Stimulated activated effector memory CD8-positive, alpha-beta T cell treated with anti-CD3 and anti-CD28 coated beads, Interleukin-12 subunit alpha, Interleukin-12 subunit beta, amount 100 ng/mL, for 72 hours (primary cell): ENCODE measurements at regions not wholly inside any gene's neighbourhood (a gene's known extent, or its start where the extent isn't known, plus 50 kb on each side); places are given as distances from the start of the nearest gene placed in this dataset.

Experiments
- ATAC-seq: fragments of 150-1000 bp; cut with Tn5 transposase; 2 replicates; pipeline ENCODE4 v1.10.0; 2021
- DNase-seq, 2 donors: peaks; one replicate each; pipeline ENCODE4 v3.0.0; 2021 to 2022; ENCODE audit warnings: low spot score in 2 of 2
- H3K27ac Mint-ChIP-seq: one replicate; pipeline ENCODE4 v1.8.0; 2022; ENCODE audit warnings: mild to moderate bottlenecking, mixed read lengths
- H3K36me3 Mint-ChIP-seq: one replicate; pipeline ENCODE4 v1.8.0; 2022; ENCODE audit warnings: mild to moderate bottlenecking, mixed read lengths
- H3K4me1 Mint-ChIP-seq: one replicate; pipeline ENCODE4 v1.8.0; 2022; ENCODE audit warnings: mixed read lengths
- H3K4me3 Mint-ChIP-seq: one replicate; pipeline ENCODE4 v1.8.0; 2022; ENCODE audit warnings: mild to moderate bottlenecking, mixed read lengths
- H3K9me3 Mint-ChIP-seq: one replicate; pipeline ENCODE4 v1.8.0; 2022; ENCODE audit warnings: mixed read lengths

DNA sequence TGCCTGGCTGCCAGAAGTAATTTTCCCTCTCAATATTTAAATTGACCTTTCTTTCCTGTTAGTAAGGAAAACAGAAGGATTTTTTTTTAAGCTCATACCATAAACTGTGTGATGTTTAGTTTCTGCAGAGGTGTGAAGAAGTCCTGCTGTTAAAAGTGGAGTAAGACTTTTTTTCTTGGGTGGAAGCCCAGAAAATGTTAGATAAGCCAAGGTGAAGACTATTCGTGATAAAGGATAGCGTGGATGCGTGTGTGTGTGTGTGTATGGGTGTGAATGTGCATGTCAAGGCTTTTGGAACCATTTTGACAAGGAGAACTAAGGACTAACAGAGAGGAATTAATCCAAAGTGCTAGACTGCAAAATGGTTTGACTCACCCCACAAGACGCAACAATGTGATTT is 152.9 kb upstream of the SEL1L start:
- Mint-ChIP-seq H3K36me3 (no peaks in the 10 kb centered on the region), H3K9me3 (no peaks in the 10 kb centered on the region), H3K4me3 (no peak overlapping the region), H3K4me1 (no peaks in the 10 kb centered on the region), H3K27ac (no peak overlapping the region)
- ATAC-seq, result no peak
- no peak for DNase-seq

GRCh38 chr14:81691931-81692330 is 158.3 kb upstream of the SEL1L start:
- DNase-seq (no peak), ATAC-seq (no peak)
- Mint-ChIP-seq H3K36me3 (no peaks in the 10 kb centered on the region), H3K4me3 (no peak overlapping the region), H3K4me1 (no peaks in the 10 kb centered on the region), H3K27ac (no peak overlapping the region), H3K9me3 (no peaks in the 10 kb centered on the region)

DNA sequence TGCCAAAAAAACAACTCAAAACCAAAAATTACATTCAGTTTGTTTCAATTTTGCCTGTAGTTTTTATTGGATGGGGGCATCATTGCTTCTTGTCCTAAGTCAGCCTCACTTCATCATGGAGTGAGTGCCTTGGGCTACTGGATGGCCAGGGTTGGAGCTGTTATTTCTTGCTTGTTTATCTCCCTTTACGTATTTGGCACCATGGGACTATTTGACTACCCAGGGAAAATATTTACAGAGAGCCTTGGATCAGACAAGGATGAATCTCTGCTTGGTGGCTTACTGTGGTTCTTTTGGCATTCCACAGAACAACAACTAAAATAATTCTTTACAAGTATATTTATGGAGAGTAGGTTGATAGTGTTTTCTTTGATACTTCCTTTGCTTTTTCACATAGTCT is 160.8 kb upstream of the SEL1L start:
- Mint-ChIP-seq H3K4me1 (no peaks in the 10 kb centered on the region), H3K4me3 (no peak overlapping the region), H3K27ac (no peak overlapping the region), H3K9me3 (no peaks in the 10 kb centered on the region), H3K36me3 (no peaks in the 10 kb centered on the region)
- no peak for ATAC-seq
- DNase-seq, result no peak

GRCh38 chr14:81709681-81710080 is 176.0 kb upstream of the SEL1L start:
- no peak overlapping the region for H3K27ac Mint-ChIP-seq
- H3K4me3 Mint-ChIP-seq, result no peak overlapping the region
- no peak for ATAC-seq
- H3K9me3 Mint-ChIP-seq, result peaks cover 11% of the 10 kb centered on the region
- DNase-seq, result no peak
- no peaks in the 10 kb centered on the region for H3K36me3 Mint-ChIP-seq
- no peaks in the 10 kb centered on the region for H3K4me1 Mint-ChIP-seq

GRCh38 chr14:81710232-81710845 is 176.7 kb upstream of the SEL1L start:
- Mint-ChIP-seq H3K4me1 (no peaks in the 10 kb centered on the region), H3K4me3 (no peak overlapping the region), H3K9me3 (peaks cover 11% of the 10 kb centered on the region), H3K36me3 (no peaks in the 10 kb centered on the region), H3K27ac (no peak overlapping the region)
- ATAC-seq (no peak), DNase-seq (no peak)

- Mint-ChIP-seq H3K27ac (no peak overlapping the region), H3K4me3 (no peak overlapping the region), H3K36me3 (no peaks in the 10 kb centered on the region), H3K4me1 (no peaks in the 10 kb centered on the region), H3K9me3 (peaks cover 9% of the 10 kb centered on the region)
- ATAC-seq (no peak), DNase-seq (no peak)
These were observed 182.1 kb upstream of the SEL1L start for GRCh38 chr14:81715731-81716130.

DNA sequence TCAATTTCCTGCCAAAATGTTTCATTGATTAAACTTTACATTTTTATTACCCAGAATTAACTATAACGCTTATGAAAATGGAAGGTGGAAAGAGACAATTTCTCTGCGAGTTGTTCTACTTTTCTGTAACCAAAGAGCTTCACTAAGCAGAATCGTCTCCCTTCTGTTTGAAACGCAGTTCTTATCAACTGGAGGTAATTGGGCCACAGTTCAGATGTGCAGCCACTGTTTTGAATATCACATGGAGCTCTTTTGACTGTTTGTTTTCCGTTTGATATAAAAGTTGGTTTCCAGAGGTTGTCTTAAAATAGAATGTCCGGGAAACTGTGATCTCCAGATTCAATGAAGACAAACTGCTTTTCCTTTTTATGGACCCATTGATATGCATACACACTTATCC is 183.3 kb upstream of the SEL1L start:
- H3K9me3 Mint-ChIP-seq, result peaks cover 7% of the 10 kb centered on the region
- DNase-seq (no peak), ATAC-seq (no peak)
- H3K27ac Mint-ChIP-seq, result no peak overlapping the region
- H3K36me3 Mint-ChIP-seq, result no peaks in the 10 kb centered on the region
- no peak overlapping the region for H3K4me3 Mint-ChIP-seq
- no peaks in the 10 kb centered on the region for H3K4me1 Mint-ChIP-seq

DNA sequence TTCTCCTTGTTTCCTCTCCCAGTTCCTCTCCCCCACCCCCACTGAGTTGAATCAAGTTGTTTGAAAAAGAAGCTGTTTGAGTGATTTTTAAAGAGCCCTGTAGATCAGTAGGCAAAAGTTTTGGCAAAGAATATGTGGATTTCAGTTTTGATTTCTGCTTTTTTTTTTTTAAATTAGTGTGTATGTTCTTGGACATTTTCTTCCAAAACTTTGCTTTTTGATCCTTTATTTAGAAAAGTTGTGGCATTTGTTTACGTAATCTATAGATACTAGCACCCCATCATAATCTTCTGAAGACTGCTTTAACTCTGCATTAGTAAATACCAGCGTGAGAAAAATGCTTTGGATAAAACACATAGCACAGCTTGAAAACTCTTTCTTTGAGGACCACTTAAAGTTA is 190.3 kb upstream of the SEL1L start:
- ATAC-seq (no peak), DNase-seq (no peak)
- Mint-ChIP-seq H3K4me3 (no peak overlapping the region), H3K27ac (no peak overlapping the region), H3K36me3 (no peaks in the 10 kb centered on the region), H3K4me1 (no peaks in the 10 kb centered on the region), H3K9me3 (no peaks in the 10 kb centered on the region)

DNA sequence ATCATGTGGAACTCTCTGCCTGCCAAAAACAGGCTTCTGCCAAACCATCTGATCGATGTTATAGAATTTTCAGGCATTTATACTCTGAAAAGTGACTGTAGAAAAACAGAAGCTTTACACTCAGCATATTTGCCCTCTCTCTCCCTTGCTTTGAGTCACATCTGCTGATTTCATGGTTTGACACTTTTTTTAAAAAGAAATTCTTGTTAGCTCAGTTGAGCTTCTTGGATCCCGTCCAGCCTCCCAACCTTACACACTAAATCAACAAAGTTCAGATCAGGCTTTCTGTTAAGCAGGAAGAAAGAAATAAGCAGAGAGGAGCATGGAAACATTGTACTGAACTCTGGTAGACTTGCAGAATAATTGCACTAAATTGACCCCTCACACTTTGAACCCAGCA is 193.6 kb upstream of the SEL1L start:
- no peak overlapping the region for H3K27ac Mint-ChIP-seq
- no peaks in the 10 kb centered on the region for H3K9me3 Mint-ChIP-seq
- ATAC-seq, result no peak
- no peaks in the 10 kb centered on the region for H3K36me3 Mint-ChIP-seq
- no peak for DNase-seq
- no peak overlapping the region for H3K4me3 Mint-ChIP-seq
- no peaks in the 10 kb centered on the region for H3K4me1 Mint-ChIP-seq

DNA sequence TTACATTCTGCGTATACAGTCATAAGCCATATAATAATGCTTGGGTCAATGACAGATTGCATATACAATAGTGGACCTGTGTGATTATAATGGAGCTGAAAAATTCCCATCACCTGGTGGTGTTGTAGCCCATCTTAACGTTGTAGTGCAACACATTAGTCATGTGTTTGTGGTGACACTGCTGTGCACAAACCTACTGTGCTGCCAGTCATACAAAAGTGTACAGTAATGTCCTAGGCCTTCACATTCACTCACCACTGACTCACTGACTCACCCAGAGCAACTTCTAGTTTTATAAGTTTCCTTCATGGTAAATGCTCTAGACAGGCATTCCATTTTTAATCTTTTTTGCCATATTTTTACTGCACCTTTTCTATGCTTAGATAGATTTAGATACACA is 194.8 kb upstream of the SEL1L start:
- no peak overlapping the region for H3K27ac Mint-ChIP-seq
- DNase-seq (no peak), ATAC-seq (no peak)
- no peak overlapping the region for H3K4me3 Mint-ChIP-seq
- H3K9me3 Mint-ChIP-seq, result no peaks in the 10 kb centered on the region
- no peaks in the 10 kb centered on the region for H3K36me3 Mint-ChIP-seq
- no peaks in the 10 kb centered on the region for H3K4me1 Mint-ChIP-seq

DNA sequence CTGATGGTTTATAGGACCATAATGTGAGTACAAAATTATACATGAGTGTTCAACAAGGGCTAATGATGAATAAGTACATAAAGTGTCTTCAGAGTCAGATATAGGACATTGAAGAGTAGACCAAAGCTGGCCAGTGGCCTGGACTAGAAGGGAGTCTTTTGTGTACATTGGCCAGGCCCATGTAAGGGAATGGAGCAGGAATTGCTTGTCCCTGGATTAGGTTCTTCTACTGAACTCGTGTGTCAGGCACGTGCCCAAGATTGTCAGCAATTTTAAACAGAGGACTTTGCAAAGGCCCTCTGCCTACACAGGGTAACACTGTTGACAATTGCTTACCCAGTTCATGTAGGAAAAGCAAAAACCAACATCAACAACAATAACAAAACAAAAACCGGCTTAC is 196.0 kb upstream of the SEL1L start:
- no peak overlapping the region for H3K4me3 Mint-ChIP-seq
- H3K9me3 Mint-ChIP-seq, result no peaks in the 10 kb centered on the region
- no peak overlapping the region for H3K27ac Mint-ChIP-seq
- DNase-seq (no peak), ATAC-seq (no peak)
- H3K4me1 Mint-ChIP-seq, result no peaks in the 10 kb centered on the region
- H3K36me3 Mint-ChIP-seq, result no peaks in the 10 kb centered on the region

GRCh38 chr14:81737938-81738337 is 204.3 kb upstream of the SEL1L start:
- Mint-ChIP-seq H3K9me3 (no peaks in the 10 kb centered on the region), H3K4me1 (no peaks in the 10 kb centered on the region), H3K36me3 (no peaks in the 10 kb centered on the region), H3K4me3 (no peak overlapping the region), H3K27ac (no peak overlapping the region)
- ATAC-seq (no peak), DNase-seq (no peak)

- Mint-ChIP-seq H3K27ac (no peak overlapping the region), H3K4me1 (no peaks in the 10 kb centered on the region), H3K36me3 (no peaks in the 10 kb centered on the region), H3K9me3 (no peaks in the 10 kb centered on the region), H3K4me3 (no peak overlapping the region)
- ATAC-seq (no peak), DNase-seq (no peak)
These were observed 205.4 kb upstream of the SEL1L start for GRCh38 chr14:81738946-81739659.

- no peaks in the 10 kb centered on the region for H3K36me3 Mint-ChIP-seq
- DNase-seq, result no peak
- H3K9me3 Mint-ChIP-seq, result no peaks in the 10 kb centered on the region
These were observed 210.0 kb upstream of the SEL1L start for GRCh38 chr14:81743605-81744004.

GRCh38 chr14:81751198-81751597 is 217.5 kb upstream of the SEL1L start:
- H3K36me3 Mint-ChIP-seq, result no peaks in the 10 kb centered on the region
- no peaks in the 10 kb centered on the region for H3K4me1 Mint-ChIP-seq
- H3K4me3 Mint-ChIP-seq, result no peak overlapping the region
- H3K9me3 Mint-ChIP-seq, result peaks cover 5% of the 10 kb centered on the region
- no peak for DNase-seq
- ATAC-seq, result no peak
- no peak overlapping the region for H3K27ac Mint-ChIP-seq

More at GRCh38 chr14:81743605-81744004, 210.0 kb upstream of the SEL1L start:
- Mint-ChIP-seq H3K4me3 (no peak overlapping the region), H3K4me1 (no peaks in the 10 kb centered on the region), H3K27ac (no peak overlapping the region)
- ATAC-seq, result no peak

DNA sequence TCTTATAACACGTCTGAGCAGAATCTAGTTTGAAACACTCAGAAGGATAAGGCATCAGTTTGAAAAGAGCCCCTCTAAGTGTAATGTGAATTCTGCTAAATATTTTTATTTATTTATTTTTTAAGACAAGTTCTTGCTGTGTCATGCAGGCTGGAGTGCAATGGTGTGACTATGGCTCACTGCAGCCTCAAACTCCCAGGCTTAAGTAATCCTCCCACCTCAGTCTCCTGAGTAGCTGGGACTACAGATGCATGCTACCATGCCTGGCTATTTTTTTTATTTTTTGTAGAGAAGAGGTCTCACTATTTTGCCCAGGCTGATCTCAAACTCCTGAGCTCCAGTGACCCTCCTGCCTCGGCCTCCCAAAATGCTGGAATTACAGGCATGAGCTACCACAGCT is 225.9 kb upstream of the SEL1L start:
- Mint-ChIP-seq H3K9me3 (peaks cover 3% of the 10 kb centered on the region), H3K27ac (no peak overlapping the region), H3K4me3 (no peak overlapping the region), H3K4me1 (no peaks in the 10 kb centered on the region), H3K36me3 (no peaks in the 10 kb centered on the region)
- DNase-seq (no peak), ATAC-seq (no peak)
